HG03575 (cell line): ENCODE measurements at regions not wholly inside any gene's neighbourhood (a gene's known extent, or its start where the extent isn't known, plus 50 kb on each side); places are given as distances from the start of the nearest gene placed in this dataset.
"Not testable (repeated sequence)": the region's sequence is repeated elsewhere in the genome, so short reads cannot be mapped to it uniquely, and the experiment has no call there.

Experiments used
- ATAC-seq: cut with Tn5 transposase; IDR thresholded peaks from one replicate; pipeline ENCODE4 v1.9.1; 2021; ENCODE audit not compliant: unreplicated experiment, insufficient number of reproducible peaks, low FRiP score; ENCODE audit errors: extremely low read depth

- ATAC-seq: no peak
Measured at GRCh38 chr6:165181951-165182414, 127.4 kb downstream of the C6orf118 start.

GRCh38 chr6:165178056-165178455, 131.3 kb downstream of the C6orf118 start:
- ATAC-seq: no peak

- ATAC-seq: no peak
Measured at GRCh38 chr6:165173484-165173883, 135.9 kb downstream of the C6orf118 start.

GRCh38 chr6:165167861-165168260, 141.5 kb downstream of the C6orf118 start:
- no peak for ATAC-seq

GRCh38 chr6:165167311-165167710, 142.1 kb downstream of the C6orf118 start:
- ATAC-seq: no peak

- no peak for ATAC-seq
Measured at GRCh38 chr6:165163519-165163918, 145.9 kb downstream of the C6orf118 start.

GRCh38 chr6:165159460-165159859, 149.9 kb downstream of the C6orf118 start:
- no peak for ATAC-seq

- ATAC-seq: no peak
Measured at GRCh38 chr6:165146456-165146855, 162.9 kb downstream of the C6orf118 start.

GRCh38 chr6:165135889-165136288, 173.5 kb downstream of the C6orf118 start:
- ATAC-seq: no peak

- no peak for ATAC-seq
Measured at GRCh38 chr6:165129086-165129485, 180.3 kb downstream of the C6orf118 start.

- not testable (repeated sequence) for ATAC-seq
Measured at GRCh38 chr6:165127743-165128142, 181.7 kb downstream of the C6orf118 start.

GRCh38 chr6:165124681-165125080, 184.7 kb downstream of the C6orf118 start:
- ATAC-seq: not testable (repeated sequence)

GRCh38 chr6:165119231-165120020, 190.0 kb downstream of the C6orf118 start:
- ATAC-seq: no peak

- no peak for ATAC-seq
Measured at GRCh38 chr6:165118736-165119135, 190.7 kb downstream of the C6orf118 start.

- no peak for ATAC-seq
Measured at GRCh38 chr6:165117806-165118205, 191.6 kb downstream of the C6orf118 start.

- ATAC-seq: no peak
Measured at GRCh38 chr6:165117121-165117520, 192.3 kb downstream of the C6orf118 start.

- no peak for ATAC-seq
Measured at GRCh38 chr6:165110860-165111259, 198.5 kb downstream of the C6orf118 start.

GRCh38 chr6:165109011-165109410, 200.4 kb downstream of the C6orf118 start:
- no peak for ATAC-seq

- no peak for ATAC-seq
Measured at GRCh38 chr6:165106261-165106660, 203.1 kb downstream of the C6orf118 start.

GRCh38 chr6:165098165-165098564, 211.2 kb downstream of the C6orf118 start:
- no peak for ATAC-seq

GRCh38 chr6:165096868-165097267, 212.5 kb downstream of the C6orf118 start:
- no peak for ATAC-seq
